ENCODE measurements at regions not wholly inside any gene's neighbourhood (a gene's known extent, or its start where the extent isn't known, plus 50 kb on each side); places are given as distances from the start of the nearest gene placed in this dataset.
"Not testable (repeated sequence)": the region's sequence is repeated elsewhere in the genome, so short reads cannot be mapped to it uniquely, and the experiment has no call there.

DNA sequence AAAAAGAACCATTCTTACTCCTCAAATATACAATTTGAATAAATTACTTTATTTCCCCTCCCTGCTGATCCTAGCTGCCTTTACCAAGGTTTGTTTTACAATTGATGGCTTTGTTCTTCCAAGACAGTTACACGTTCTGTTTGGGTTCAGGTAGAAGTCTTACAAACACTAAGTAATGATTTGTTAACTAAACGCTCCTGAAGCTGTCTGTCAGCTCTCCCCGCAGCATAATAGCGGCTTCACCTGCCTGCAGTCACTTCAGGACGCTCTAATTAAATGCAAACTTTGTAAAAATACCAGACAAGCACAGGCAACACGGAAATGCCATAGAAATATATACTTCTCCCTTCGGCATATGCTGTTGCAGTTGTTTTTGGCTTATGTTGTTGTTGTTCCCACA, 176.4 kb upstream of the MDFIC2 start:
- DNase-seq (ENCODE audit: low read depth): no peak

DNA sequence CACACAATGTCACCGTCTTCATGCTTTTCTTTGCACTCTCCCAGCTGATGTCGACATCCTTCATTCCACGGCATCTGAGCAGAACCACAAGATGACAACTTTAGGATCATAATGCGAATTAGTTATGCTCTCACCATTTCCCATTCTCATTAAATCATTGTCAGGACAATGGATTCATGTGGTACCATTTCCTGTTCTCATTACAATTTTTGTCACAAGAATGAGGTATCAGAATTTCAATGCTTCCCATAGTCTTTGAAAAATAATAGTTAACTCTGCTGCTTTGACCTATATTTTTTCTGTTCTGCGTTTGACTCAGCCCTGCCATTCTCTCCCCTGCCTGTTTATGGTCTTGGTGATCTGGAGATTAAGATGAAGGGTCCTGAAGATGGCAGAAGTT, 175.7 kb upstream of the MDFIC2 start:
- no peak for DNase-seq (ENCODE audit: low read depth)

DNA sequence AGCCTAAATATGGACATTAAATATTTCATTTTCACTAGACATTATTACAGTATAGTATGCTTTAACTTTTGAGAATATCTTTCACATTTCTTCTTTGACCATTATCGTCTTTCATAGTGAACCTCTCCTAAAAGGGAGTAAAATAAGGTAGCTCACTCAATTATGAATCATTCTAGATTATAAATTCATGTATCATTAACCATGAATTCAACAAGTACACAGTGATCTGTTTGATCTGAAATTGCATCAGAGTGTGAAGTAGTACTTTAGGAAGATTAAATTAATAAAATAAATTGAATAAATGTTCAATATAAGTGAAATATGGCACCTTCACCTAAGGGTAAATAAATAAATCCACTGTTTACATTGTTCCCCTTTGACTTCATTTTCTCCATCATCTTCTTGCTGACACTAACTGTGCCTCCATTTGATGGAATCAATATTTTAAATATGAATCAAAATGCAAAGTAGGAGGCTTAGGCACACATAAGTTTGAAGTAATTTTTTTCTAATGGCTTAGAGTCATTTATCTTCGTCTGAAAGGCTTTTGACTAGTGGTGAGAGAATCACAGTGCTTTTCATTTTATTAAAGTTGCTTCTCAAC, 174.1 kb upstream of the MDFIC2 start:
- DNase-seq (ENCODE audit: low read depth): no peak

DNA sequence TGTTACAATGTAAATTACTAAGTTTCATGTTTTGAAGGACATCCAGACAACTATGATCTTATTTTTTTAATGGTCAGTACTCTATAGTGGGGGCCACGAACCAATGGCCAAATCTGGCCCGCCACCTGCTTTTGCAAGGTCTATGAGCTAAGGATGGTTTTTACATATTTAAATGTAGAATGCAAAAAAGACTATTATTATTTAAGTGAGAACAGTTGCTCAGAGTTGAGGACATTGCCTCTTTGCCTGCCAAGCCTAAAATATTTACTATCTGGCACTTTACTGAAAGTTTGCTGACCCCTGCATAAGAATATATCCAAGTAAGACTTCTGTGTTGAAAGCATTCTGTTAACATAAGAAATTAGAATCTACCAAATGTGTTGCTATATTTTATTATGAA, 163.7 kb upstream of the MDFIC2 start:
- no peak for DNase-seq (ENCODE audit: low read depth)

DNA sequence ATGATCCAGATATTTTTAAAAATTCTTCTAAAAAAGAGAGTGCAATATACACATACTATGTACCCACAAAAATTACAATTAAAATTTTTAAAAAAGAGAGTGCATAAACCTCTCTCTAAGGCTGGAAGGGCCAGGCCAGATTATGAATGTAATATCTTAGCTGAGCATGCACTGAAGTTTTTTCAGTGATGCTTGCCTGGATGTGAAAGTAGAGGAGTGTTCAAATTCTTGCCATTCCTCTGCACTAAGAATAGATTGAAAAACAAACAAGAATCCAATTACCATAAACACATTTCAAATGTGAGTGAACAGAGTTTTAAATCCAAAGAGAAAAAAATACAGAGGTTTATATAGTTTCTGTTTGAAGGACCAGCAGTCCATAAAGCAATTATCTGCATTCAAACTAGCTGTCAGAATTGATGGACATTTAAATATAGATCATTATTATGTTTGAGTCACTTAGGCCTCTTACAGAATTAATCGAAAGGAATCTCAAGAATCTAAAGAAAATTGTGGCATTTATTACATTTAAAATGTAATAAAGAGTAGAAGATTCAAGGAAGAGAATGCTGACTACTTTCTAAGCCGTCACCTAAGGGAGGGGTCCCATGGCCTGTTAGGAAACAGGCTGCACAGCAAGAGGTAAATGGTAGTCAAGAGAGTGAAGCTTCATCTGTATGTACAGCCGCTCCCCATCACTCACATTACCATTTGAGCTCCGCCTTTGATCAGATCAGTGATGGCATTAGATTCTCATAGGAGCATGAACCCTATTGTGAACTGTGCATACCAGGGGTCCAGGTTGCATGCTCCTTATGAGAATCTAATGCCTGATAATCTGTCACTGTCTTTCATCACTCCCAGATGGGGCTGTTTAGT, 159.3 kb upstream of the MDFIC2 start:
- DNase-seq (ENCODE audit: low read depth): no peak

DNA sequence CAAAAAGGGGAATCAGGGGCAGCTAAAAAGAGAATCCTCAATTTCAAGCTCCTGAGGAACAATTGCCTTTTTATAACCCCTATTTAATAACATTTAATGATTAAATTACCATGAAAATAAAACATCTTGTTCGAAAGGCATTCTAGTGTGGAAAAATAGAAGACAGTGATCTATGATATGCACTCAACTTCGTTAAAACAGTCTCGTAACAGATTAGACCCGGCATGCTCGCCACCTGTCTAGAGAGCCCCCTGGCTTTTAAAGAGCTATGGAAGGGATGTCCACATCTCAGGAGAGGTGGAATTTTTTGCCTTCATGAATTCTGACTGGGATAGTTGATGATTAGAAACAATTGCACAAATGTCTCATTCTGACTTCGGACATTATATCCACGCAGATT, 153.7 kb upstream of the MDFIC2 start:
- DNase-seq (ENCODE audit: low read depth): no peak

DNA sequence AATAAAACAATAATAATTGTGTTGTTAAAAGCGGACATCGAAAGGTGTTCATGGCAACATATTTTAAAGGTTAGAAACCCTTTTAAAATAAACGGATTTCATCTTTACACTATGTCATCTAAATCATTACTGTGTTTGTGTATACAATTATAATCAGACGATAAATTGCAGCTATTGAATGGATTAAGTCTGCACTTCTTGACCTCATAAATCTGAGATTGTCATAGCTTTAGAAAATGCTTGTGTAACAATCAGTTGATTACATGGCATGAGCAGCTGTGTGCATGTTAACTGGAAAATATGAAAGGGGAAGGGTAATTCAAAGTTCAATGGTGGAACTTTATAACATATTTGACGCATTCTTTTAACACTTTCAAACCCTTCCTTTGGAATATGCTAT, 152.4 kb upstream of the MDFIC2 start:
- no peak for DNase-seq (ENCODE audit: low read depth)

DNA sequence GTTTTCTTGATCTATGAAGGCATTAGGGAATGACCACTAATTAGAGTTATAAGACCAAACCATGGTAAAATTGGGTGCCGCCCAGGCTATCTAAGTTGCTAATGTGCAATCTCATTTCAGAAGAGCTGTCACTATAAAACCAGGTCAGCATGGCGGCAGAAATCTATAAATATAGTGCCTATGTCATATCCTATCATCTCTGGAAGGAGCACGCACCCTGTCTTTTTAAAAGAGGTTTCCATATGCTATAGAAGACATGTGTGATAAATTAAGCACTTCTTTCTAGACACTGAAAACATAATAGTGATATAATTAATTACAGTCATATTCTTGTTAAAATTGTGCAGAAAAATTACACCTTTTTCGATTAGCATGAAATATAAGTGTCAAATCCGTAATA, 152.0 kb upstream of the MDFIC2 start:
- no peak for DNase-seq (ENCODE audit: low read depth)

DNA sequence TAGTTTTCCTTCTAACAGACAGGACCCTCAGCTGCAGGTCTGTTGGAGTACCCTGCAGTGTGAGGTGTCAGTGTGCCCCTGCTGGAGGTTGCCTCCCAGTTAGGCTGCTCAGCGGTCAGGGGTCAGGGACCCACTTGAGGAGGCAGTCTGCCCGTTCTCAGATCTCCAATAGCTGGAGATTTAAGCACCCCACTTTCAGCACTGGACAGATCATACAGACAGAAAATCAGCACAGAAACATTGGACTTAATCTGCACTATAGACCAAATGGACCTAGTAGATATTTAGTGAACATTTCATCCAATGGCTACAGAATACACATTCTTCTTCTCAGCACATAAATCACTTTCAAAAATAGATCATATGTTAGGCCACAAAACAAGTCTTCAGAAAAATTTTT, 137.8 kb upstream of the MDFIC2 start:
- DNase-seq (ENCODE audit: low read depth): not testable (repeated sequence)

DNA sequence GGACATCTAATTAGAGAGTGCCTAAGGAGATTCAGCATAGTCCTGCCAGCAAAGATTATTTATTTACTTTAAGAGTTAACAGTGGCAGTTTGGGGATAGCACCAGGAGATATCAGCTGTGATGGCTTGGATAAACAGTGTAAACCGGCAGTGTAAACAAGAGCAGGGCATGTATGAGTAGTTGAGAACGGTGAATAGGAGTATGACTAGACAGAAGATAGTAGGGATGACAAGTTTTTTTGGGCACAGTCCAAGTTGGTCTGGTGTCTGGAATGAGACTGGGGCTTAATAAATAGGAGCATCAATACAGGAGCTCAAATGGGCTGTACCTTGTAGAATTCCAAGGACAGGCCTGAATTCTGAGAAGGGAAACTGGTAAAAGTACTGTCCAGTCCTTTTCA, 123.0 kb upstream of the MDFIC2 start:
- DNase-seq (ENCODE audit: low read depth): not testable (repeated sequence)

DNA sequence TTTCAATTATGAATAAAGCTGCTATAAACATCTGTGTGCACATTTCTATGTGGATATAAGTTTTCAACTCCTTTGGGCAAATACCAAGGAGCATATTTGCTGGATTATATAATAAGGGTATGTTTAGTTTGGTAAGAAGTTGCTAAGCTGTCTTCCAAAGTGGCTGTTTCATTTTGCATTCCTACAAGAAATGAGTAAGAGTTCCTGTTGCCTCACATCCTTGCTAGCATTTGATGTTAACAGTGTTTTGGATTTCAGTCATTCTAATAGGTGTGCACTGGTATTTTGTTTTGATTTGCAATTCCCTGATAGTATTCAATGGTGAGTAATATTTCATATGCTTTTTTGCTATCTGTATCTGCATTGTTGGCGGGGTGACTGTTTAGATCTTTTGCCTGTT, 120.7 kb upstream of the MDFIC2 start:
- peak; percentile 64 for DNase-seq (ENCODE audit: low read depth)

DNA sequence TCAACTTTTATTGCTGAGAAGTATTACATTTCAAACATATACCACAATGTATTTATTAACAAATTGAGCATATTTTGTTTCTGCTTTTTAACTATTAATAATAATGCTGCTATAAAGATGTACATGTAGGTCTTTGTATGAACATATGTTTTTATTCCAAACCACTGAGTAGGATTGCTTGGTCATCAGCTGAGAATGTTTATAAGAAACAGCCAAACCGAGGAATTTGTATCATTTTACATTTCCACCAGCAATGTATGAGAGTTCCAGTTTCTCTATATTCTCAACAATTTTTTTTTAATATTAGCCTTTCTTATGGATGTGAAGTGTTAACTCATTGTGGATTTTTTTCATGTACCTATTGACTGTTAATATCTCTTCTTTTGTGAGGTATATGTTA, 119.5 kb upstream of the MDFIC2 start:
- DNase-seq (ENCODE audit: low read depth): peak; percentile 32

DNA sequence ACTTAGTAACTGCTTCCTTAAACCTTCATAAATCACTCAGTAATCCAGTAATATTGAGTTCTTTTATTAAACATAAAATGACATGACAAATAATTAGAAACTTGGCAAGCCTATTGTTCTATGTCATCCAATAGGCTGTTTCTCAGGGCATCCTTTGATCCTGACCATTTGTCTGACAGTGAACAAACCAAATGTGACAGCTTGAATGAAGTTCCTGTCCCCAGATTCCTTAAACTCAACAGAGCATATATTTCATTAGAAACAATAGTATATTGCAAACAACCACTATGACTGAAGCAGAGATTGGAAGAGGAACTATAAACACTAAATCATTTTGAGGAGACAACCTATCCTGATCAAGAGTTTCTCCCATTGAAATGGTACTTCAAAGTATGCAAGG, 113.6 kb upstream of the MDFIC2 start:
- no peak for DNase-seq (ENCODE audit: low read depth)

DNA sequence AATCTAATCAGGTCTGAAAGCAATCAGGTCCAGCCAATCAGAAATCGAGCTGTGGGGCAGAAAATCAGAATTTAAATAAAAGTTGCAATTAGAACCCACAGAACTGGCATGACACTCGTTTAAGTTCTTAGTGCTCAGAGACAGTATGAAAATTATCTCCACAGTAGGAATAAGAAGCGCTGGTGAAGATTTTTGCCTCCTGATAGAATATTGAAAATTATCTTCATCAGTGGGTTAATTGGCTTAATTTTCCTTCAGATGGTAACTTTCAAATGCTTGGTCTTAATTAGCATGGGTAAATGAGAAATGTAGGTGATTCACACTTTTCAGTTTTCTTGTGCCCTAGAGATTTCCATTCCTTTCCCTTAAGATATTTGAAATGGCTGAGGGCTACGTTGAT, 109.1 kb upstream of the MDFIC2 start:
- no peak for DNase-seq (ENCODE audit: low read depth)

DNA sequence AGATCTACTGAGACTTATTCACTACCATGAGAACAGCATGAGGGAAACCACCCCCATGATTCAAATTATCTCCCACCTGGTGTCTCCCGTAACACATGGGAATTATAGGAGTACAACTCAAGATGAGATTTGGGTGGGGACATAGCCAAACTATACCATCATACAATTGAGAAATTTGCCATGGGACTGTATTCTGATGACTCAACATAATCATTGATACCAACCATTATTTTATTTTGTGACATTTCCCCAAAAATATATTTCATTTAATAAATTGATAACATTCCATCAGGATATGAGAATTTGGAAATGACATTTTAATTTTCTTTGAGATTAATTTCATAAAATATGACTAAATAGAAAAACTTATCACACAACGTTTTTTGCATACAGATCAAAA, 96.6 kb upstream of the MDFIC2 start:
- no peak for DNase-seq (ENCODE audit: low read depth)

DNA sequence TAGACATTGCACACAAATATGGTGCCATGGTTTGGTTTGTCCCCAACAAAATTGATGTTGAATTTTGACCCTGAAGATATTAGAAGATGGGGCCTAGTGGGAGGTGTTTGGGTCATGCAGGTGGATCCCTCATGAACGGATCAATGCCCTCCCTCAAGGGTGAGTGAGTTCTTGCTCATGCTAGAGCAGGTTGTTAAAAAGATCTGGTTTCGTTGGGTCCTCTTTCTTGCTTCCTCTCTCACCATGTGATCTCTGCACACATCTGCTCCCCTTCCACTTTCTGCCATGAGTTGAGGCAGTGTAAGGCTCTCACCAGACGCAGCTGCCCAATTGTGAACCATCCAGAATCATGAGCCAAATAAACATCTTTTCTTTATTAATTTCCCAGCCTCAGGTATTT, 87.8 kb upstream of the MDFIC2 start:
- no peak for DNase-seq (ENCODE audit: low read depth)

DNA sequence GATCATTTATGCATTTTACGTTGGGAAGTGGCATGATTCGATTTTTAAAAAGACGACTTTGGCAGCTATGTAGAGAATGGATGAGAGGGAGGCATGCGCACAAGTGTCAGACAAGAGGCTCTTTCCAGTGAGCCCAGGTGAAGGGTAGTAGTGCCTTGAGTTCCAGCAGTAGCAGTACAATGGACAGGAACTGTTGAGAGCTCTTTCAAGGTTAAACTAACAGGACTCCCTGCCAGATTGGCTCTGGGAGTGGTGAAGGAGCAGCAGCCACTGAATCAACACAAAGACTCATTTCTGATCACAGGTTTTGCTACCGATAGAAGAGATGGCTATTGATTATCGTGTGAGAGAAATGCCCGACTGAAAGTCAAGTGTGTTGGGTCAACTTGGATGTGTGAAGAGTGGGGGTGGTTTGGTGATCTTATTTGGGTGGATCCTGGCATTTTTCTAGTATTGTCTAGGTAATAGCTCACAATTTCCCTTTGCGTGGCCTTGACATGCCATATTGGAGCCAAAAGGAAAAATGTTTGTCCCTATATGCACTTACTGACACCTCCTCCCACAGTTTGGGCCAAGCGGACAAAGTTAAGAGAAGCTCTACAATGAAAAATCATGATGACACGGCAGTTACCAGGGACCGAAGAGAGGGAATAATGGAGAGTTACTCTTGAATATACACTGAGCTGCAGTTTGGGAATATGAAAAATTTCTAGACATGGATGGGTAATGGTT, 81.6 kb upstream of the MDFIC2 start:
- DNase-seq (ENCODE audit: low read depth): no peak

DNA sequence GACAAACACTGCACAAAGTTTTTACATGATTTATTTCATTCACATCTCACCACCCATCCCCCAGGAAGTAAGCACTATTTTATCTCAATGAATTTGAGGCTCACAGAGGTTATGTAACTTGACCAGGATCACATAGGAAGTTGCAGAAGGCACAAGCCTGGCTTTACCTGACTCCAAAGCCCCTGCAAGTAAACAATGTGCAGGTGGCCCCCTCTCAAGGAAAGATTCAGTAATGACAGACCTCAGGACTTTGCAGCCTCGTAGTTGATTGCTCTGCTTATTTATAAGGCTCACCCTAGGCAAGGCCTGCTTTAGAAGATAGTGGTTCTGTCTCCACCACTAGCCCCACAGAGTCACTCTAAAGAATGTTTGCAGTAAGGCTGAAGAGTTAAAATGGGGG, 79.8 kb upstream of the MDFIC2 start:
- no peak for DNase-seq (ENCODE audit: low read depth)

DNA sequence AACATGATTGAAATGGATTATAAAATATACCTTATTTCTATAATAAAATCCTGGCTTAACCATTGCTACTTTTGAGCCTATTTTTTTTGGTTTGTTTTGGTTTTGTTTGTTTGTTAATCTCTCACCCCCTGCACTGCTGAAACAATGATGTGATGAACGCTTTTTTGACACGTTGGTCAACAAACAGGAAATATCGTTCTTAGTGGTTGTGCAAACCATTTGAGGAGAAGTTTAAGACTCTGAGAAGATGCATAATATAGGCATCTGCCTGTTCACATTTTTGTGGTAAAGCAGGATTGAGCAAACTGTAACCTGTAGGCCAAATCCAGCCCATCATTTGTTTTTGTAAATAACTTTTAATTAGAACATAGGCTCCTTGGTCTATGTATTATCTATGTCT, 75.5 kb upstream of the MDFIC2 start:
- no peak for DNase-seq (ENCODE audit: low read depth)

DNA sequence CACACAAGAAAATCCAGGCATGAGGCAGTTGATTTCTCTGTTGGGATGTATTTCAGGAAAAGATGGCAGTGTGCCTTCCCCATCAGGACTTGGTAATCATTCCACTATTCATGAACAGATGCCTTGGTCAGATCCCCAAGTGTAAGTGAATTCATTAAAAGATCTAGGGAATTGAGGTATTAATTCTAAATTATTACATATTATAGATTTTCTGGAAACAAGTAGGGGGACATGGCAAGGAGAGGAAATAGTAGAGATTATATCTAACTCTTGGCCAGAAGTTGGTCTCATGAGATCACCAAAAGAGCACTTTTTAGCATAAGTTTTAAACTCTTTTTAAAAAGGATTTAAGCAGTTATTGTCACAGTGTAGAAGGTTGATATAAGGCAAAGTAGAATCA, 74.4 kb upstream of the MDFIC2 start:
- DNase-seq (ENCODE audit: low read depth): no peak

DNA sequence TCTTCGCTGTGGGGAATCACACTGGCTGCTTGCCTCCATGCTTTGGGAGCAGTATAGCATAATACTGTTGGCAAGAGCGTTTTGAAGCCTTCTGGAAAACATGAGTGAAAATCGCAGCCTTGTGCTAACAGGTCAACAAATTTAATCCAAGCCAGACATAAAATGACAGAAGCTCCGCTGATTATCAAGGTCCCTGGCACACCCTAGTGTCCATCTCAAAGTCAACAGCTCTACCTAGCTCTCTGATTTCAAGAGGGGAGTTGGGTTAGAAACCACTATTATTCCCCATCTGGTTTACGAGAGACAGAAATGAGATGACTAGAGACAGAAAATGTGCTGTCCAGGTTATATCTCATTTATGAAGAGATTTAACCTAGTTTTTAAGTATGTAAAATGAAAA, 73.6 kb upstream of the MDFIC2 start:
- no peak for DNase-seq (ENCODE audit: low read depth)

DNA sequence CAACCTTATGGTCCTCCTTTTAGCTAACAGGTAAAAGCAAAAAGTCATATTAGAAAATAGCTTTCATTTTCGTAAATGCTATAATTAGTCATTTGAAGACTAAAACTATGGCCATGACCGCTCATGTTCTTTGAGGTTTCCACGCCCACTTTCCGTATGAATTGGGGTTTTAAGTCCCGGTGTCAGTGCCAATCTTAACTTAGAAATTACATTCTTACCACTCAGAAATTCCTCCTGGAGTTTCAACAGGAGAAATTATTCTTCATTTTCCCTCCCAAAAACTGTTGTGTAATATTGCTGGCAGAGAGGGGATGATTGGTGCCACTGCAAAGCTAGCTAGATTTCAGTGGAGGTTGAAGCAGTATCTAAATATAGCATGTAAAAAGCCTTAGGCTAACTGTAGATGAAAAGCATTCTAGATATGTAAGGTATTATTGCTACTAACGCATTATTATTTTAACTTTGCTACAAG, 71.0 kb upstream of the MDFIC2 start:
- DNase-seq (ENCODE audit: low read depth): no peak

DNA sequence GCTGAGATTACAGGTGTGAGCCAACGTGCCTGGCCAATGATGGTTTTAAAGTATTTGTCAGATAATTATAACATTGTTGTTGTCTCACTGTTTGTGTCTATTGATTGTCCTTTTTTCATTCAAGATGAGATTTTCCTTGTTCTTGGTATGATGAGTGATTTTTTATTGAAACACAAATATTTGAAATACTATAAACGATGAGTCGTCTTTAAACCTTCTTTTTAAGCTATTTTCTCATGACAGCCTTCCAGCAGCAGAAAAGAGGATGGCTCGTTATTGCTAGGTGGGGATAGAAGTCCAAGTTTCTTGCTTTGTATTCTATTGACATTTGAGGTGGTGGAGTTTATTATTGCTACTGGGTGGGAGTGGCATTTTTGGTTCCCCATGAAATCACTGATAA, 61.7 kb upstream of the MDFIC2 start:
- no peak for DNase-seq (ENCODE audit: low read depth)

Data from HS-5 (cell line).